ENCODE measurements at regions not wholly inside any gene's neighbourhood (a gene's known extent, or its start where the extent isn't known, plus 50 kb on each side); places are given as distances from the start of the nearest gene placed in this dataset.
"Not testable (repeated sequence)": the region's sequence is repeated elsewhere in the genome, so short reads cannot be mapped to it uniquely, and the experiment has no call there.

DNA sequence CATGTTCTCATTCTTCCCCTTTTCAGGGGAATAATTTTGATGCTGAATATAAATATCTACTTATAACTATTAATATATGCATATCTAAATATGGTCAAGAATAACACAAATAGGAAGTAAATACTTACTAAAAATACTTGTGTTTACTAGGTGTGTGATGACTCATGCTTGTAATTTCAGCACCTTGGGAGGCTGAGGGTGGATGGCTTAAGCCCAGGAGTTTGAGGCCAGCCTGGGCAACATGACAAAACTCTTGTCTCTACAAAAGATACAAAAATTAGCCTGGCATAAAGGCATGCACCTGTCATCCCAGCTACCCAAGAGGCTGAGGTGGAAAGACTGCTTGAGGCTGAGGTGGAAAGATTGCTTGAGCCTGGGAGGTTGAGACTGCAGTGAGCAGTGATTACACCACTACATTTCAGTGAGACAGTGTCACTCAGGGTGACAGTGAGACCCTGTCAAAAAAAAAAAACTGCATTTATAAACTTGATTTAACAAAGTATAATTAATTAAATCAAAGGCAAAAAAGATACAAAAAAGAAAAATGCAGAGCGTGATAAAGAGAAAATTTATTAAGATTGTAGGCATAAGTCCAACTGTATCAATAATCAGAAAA lies 703.1 kb upstream of the VRK2 start:
- ATAC-seq: no peak
- DNase-seq: no peak
- intact Hi-C loops (cut with DNase I): no loop called here

DNA sequence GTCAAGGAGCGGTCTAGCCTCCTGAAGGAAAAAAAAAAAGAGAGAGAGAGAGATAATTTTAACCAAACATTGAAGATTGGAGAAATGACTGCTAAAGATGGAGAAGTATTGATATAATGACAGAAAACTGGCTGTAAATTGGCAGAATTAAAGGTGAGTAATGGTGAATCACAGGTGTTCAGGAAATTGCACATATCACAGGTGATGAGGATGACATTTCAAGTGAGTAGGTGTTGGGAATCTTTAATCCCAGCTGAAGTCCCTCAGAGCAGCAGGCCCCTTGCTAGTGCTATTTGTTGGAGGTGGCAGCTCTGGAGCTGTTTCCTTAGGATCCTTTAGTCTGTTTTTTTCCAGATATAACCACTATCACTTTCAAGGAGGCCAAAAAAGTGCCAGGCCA lies 678.4 kb upstream of the VRK2 start:
- intact Hi-C loops (cut with DNase I): no loop called here
- ATAC-seq (no peak), DNase-seq (no peak)

DNA sequence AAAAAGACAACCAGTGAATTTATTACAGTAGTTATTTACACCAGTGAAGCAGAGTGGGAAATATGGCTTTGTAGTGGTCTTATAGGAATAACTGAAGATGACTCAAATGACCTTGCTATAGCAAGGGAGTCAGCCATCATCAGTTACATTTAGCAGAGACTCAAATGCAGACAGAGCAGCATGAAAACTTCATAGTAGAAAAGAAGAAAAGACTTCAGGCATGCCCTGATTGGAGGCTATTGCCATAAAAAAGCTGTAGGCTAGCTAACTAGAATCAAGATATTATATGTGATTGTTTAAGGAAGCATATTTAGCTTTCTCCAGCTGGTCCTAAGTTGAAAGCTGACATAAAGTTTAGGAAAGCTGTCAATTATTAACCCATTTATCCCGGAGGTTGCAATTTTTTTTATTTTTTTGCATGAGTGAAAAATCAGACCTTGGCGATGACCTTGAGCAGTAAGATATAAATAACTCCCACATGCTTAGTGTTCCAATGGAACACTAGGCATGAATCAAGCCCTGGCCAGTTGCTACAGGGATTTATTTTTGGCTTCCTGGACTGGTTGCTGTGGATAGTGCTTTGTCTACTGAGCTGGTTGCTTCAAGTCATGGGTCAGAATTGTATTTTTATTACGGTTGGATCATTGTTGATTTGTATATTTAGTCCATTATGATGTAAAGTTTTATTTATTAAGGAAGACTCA lies 675.6 kb upstream of the VRK2 start:
- DNase-seq (no peak), ATAC-seq (no peak)
- intact Hi-C loops (cut with DNase I): no loop called here

DNA sequence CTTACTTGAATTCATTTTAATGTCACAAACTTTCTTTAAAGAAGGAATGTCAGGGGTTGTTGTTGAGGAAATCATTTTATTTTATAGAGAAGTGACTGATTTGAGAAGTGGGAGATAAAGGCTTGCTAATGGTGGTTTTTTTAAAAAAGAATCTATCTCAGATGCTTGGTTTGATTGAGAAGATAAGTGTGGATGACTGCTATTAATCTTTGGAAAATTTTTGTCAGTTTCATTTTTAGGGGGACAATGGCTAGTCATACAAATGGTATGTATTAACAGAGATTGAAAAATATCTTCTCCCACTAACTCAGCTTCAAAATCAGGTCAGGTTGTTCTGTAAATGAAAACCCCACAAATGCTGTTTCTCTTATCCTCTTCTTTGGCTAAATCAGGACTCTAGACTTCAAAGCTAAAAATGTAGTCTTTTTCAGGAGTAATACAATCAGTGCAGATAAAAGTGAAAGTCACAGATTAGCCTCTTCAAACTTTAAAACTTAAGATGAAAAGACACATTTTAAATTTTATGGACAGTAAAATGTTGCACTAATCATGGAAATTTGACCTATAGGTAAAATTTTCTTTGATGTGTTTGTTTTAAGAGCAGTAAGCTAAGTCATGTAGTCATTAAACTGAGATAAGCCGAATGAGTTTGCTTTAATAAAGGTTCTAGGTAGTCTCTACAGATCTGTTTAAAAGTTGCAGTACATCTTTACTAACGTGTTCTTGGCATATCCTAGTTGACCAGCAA lies 674.2 kb upstream of the VRK2 start:
- ATAC-seq (no peak), DNase-seq (no peak)
- intact Hi-C loops (cut with DNase I): no loop called here

DNA sequence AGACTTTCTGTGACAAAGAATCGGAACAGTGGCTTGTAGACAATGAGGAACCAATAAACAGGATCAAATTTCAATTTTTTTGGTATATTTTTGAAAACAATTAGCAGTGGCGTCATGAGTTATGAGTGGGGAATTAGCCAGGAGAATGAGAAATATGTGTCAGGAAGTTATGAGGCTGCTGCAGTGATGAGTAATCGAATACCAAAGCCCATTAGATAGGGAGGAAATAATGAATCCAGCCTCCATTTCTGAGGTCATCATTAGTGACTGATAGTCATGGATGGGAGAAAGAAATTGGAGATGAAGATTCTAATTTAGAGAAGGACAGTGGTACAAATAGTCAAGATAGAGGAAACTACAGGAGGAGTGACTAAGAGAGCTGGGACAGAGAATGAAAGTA lies 673.1 kb upstream of the VRK2 start:
- ATAC-seq: no peak
- DNase-seq: no peak
- intact Hi-C loops (cut with DNase I): no loop called here

DNA sequence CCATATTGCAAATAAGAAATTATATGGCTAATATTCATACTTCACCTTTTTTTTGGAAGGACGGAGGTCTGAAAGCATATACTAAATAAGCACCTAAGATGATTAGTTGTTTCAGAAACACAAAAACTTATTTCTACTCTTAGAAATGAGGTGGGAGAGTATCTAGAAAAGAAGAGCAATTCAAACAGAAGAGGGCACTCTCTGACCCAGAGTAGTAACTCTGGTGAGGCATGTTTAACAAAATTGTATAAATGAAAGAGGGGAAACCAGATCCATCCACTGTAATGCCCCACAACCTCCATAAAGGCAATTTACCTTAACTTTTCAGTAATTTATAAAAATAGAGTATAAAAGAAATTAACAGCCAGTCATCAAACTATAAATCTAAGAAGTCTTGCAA lies 669.6 kb upstream of the VRK2 start:
- no peak for ATAC-seq
- DNase-seq: no peak
- intact Hi-C loops (cut with DNase I): no loop called here

DNA sequence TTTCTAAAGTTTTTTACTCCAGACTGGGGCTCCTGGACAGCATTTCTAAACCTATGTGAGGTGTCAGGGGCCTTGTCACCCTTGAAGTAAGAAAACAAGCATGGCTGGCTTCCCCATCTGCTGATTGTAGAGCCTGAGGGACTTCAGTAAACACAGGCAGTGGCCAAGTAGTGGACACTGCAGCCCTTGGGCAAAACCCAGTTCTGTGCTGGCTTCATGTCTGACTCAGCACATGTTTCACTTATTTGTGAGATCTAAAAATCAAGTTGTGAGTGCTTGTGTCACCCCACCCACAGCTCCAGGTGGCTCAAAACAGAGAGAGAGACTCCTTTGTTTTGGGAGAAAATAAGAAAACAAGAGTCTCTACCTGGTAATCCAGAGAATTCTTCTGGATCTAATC lies 660.3 kb upstream of the VRK2 start:
- intact Hi-C loops (cut with DNase I): no loop called here
- no peak for ATAC-seq
- DNase-seq: no peak

DNA sequence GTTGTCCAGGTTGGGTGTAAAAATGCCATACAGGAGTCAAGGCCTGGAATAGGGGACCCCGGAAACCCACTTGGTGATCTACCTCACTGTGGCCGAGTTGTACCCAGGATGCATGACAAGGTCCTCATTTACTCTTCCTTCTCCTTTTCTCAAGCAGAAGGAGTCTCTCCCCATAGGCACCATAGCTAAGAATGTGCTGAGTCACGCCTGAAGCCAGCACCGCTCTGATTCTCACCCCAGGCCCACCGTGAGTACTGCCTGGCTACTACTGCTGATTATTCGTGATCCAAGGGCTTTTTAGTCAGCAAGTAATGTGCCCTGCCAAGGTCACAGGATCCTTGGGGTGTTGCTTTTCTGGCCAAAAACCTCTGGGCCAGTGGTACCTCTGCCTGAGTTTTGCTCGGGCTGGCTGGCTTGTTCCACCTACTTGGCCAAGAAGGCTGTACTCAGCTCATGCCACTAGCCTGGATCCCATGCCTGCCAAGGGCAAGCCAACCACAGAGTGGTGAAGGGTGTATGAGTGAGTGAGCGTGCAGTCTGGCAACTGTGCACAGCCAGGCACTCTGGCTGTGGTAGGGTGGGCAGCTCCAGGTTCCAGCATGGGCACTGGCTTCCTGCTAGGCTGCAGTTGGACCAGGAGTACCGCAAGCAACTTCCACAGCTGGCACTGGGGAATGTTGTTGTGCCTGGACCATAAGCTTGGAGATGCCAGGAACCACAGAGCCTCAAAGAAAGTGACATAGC lies 650.1 kb upstream of the VRK2 start:
- DNase-seq (no peak), ATAC-seq (no peak)
- intact Hi-C loops (cut with DNase I): no loop called here

DNA sequence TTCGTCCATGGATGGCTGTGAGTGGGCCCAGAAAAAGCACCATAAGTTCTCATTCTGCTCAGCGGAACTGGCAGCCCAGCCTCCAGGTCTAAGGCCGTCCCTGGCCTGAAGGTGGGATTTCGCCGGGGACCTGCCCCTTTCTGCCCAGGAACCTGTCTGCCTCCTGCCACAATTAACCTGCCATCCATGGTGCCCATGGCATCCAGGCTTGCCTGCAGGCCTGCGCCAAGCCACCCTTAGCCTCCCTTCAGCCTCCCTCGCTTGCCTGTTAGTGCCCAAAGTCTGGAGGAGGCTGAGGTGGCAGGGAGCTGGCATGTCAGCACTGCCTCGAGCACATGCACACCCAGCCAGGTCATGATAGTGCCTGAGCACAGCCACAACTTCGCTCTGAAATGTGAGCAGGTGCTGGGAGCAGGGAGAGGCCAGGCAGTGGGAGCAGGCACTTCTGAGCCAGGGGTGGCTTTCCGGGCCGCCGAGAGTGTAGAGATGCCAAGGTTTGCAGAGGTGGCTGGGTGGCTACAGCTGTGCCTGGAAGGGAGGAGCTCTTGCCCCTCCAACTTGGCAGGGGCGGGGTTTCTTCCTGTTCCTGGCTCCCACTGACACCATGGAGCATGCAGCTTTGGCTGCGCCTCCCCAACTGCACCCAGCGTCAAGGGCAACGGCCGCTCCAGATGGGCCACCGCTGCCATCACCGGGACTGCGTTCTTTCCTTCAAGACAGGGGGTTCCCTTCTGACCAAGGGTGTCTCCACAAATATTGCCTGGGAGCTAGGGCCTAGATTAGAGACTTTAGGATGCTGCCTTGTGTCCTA lies 648.9 kb upstream of the VRK2 start:
- intact Hi-C loops (cut with DNase I): no loop called here
- DNase-seq (no peak), ATAC-seq (no peak)

DNA sequence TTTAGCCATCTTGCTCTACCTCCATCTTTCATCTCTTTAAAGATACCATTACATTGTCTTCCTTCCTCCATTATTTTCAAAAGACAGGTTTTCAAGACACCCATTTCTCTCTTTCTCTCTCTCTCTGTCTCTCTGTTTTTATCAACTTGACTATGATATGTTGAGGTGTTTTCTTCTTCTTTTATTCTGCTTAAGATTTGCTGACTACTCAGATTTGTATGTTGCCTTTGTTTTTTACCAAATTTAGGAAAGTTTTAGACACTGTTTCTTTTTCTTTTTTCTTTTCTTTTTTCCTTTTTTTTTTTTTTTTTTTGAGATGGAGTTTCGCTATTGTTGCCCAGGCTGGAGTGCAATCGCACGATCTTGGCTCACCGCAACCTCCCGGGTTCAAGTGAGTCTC lies 647.5 kb upstream of the VRK2 start:
- DNase-seq (no peak), ATAC-seq (no peak)
- intact Hi-C loops (cut with DNase I): no loop called here

DNA sequence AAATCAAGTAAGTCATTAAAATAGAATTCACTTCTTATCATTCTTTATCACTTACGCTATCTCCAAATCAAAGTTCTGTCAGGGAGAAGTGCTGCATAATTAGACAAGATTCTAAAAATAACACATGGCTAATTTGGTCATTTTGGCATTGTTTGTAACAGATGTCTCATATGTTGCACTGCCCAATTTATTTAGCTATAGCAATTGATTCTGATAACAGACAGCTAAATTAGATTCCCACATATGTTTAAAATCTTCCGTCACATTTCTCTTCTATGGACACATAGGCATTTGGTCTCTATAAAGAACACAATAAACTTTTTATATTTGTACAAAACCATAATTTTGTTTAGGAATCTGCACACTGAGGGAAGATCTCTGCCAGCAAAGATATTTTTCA lies 644.5 kb upstream of the VRK2 start:
- no peak for DNase-seq
- no peak for ATAC-seq
- intact Hi-C loops (cut with DNase I): no loop called here

DNA sequence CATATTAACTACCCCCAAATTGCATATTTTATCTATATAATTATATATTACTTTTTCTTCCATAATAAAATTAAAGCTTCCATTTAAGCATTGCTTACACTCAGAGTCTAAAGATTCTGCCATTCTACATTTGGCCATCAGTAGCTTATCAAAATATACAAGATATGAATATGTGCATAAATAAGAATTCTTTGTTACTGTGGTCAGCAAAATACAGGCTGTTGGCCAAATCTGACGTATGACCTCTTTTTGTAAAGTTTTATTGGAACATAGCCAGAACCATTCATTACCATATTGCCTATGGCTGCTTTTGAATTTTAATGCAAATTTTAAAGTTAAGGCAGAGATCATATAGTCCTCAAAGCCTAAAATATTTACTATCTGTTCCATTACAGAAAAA lies 643.9 kb upstream of the VRK2 start:
- ATAC-seq: no peak
- intact Hi-C loops (cut with DNase I): no loop called here
- DNase-seq: no peak

DNA sequence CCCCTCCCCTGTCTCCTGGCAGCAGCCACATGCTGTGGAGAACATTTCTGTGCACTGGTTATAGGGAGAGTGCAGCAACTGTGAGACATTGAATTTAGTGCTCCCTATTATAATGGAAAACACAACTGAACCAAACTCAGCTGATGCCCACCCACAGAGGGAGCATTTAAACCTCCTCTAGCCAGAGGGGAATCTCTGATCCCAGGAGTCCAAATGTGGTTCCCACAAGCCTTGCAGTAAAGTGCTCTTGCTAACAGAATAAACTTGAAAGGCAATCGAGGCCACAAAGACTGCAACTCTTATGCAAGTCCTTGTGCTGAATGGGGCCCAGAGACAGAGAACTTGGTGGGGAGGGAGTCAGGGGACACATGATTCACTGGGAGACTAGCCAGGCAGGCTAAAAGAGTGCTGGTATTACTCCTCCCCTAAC lies 638.8 kb upstream of the VRK2 start:
- no peak for DNase-seq
- intact Hi-C loops (cut with DNase I): no loop called here
- no peak for ATAC-seq

DNA sequence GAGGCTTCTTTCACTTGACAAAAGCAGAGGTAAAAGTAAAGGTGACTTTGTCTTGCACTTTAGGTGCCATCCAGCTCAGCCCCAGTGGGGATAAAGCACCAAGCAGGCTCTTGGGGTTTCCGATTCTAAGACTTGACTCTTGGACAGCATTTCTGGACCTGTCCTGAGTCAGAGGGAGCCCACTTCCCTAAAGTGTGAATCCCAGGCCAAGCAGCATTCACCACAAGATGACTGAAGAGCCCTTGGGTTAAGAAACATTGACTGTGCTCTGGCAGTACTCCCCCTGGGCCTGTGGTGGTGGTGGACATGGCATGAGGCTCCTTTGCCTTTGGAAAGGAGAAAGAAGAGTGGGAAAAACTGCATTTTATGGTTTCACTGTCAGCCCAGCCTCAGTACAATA lies 638.0 kb upstream of the VRK2 start:
- no peak for ATAC-seq

DNA sequence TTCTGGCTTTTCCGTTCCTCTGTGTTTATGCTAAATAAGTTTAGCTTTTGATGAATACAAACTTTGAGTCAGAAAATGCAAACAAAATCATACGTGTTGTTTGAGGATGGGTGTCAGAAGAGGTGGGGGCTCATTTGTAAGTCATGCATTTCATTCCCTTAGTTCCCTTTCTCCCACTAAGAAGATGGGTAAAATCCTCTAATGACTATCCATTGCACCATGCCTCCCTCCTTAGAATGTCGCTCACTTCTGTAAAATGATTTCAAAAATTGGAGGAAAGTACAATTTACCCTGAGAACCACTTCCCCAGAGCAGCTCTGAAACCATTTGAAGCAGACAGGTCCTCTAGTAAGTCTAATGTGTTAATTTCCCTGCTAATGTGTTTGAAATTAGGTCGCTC lies 629.6 kb upstream of the VRK2 start:
- intact Hi-C loops (cut with DNase I): no loop called here
- DNase-seq (no peak), ATAC-seq (no peak)

More for the DNA sequence above, 638.0 kb upstream of the VRK2 start:
- no peak for DNase-seq
- intact Hi-C loops (cut with DNase I): no loop called here

DNA sequence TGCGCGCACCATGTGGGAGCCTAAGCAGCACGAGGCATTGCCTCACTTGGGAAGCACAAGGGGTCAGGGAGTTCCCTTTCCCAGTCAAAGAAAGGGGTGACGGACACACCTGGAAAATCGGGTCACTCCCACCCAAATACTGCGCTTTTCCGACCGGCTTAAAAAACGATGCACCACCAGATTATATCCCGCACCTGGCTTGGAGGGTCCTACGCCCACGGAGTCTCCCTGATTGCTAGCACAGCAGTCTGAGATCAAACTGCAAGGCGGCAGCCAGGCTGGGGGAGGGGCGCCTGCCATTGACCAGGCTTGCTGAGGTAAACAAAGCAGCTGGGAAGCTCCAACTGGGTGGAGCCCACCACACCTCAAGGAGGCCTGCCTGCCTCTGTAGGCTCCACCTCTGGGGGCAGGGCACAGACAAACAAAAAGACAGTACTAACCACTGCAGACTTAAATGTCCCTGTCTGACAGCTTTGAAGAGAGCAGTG lies 627.7 kb upstream of the VRK2 start:
- intact Hi-C loops (cut with DNase I); DNase-seq; ATAC-seq: not testable (repeated sequence)

DNA sequence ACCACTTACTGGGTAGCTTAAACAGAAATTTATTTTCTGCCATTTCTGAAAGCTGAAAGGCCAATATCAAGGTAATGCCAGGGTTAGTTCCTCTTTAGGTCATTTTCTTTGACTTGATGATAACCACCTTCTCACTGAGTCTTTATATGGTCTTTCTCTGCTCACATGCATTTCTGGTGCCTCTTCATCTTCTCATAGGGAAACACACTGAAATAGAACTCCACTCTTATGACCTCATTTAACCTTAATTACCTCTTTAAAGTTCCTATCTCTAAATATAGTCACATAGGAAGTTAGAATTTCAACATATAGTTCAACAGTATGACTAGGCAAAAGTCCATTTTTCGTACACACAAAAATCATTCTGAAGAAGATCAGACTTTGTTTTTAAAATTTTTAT lies 616.8 kb upstream of the VRK2 start:
- intact Hi-C loops (cut with DNase I): no loop called here
- no peak for ATAC-seq
- no peak for DNase-seq

DNA sequence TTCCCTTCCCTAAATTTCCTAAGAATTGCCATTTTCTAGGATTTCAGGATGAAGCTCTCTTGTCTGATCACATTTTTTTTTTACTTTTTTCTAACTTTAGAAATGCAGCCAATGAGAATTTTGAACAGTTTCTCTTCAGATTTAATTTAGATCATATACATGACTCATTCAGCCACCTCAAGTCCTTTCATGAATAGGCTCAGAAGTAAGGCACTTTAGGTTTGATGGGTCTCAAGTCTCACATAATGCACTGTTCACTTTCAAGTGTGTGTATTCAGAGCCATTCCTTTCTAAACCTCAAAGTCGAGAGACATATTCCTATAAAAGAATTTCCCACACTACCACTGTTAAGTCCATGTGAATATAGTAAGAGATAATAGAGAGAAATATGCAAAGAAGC lies 614.1 kb upstream of the VRK2 start:
- DNase-seq (no peak), ATAC-seq (no peak)
- intact Hi-C loops (cut with DNase I): no loop called here

DNA sequence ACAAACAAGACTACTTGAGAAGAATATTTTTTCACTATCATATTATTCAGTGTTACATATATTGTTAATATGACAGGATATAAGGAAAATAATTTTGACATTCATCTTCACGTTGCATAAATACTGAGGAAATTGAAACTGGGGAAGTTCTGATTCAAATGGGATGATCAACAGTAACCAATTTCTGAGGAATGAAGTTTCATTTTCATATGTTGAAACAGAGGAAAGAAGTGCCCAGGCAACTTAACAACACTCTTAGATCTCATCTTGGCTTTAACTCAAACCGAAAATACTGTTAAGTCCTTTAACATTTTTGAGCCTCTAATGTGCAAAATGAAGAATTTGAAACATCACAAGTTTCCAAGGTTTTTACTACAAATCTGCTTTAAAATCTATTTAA lies 612.2 kb upstream of the VRK2 start:
- no peak for DNase-seq
- intact Hi-C loops (cut with DNase I): no loop called here

More for the DNA sequence above, 612.2 kb upstream of the VRK2 start:
- ATAC-seq: no peak

Measured in left cardiac atrium (tissue), 4 donors.